Right lung (tissue), 2 donors: ENCODE measurements at regions not wholly inside any gene's neighbourhood (a gene's known extent, or its start where the extent isn't known, plus 50 kb on each side); places are given as distances from the start of the nearest gene placed in this dataset.

Source experiments
- DNase-seq, 2 donors: peaks; one replicate each; pipeline ENCODE4 v3.0.0-alpha.2; 2013

DNA sequence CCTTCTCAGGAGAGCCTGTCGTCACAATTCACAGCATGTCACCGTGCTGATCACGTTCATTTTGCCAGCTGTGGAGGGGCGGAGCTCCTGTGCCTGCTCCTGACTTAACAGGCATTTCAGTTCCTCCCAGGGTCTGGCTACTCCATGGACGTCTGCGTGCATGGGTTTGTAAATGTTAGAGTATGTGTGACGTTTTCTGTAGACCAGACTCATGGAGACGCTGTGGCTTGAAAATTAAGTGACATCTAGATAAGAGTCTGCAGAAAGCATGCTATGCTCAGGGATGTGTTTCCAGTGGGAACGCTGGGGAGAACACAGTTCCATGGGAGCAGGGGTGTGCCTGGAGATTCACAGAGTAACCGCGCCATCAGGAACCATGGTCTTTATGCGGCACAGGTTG lies 804.0 kb downstream of the TBC1D22A start:
- DNase-seq: no peak

DNA sequence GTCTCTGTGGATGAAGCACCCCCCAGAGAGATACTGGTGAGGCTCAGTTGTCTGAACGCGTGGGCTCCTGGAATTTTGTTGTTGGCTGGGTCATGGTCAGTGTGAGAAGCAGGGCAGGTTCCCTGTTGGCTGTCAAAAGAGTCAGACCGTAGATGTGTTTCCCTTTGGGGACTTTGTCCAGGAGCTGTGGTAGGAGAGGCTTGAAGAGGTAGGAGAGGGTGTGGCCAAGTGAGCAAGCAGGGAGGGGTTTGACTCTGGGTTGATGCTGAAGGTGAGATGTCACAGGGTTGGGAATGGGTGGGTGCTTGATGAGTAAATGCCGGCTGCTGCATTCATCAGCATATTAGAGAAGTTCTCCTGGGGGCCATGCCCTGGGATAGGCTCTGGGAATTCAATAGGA lies 803.2 kb downstream of the TBC1D22A start:
- DNase-seq: no peak

DNA sequence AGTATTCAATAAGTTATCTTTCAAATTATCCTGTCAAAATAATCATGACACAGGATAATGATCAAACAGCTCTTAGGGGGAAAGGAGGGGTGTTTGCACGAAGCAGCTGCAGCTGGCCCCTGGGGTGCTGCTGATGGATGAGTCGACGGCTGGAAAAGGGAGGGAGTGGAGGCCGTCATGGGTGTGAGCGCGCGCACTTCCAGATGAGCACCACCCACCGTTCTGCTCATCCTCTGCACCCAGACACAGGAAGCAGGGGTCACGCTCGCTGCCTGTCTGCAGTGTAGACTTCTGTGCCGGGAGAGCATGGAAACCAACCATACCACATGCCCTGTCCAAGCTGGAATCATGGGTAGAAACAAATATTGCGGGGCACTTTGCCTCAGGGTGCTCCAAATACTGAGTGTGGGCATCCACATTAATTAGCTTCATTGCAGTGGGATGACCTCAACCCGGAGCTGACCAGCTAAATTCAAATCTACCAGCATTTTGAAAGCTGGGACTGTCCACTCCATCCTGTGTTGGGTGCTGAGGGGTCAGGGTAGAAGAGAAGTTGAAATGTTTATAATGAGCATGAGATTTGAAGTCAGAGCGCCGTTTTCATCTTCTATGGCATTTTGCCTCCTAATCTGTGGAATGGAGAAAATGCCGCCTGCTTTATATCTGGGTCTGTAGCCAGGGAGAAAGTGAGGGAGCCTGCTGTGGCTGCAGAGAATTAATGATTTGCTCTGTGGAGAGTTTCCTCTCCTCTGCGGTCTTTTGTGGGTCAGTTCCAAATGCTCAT lies 802.4 kb downstream of the TBC1D22A start:
- peak; percentile 32 to 41 for DNase-seq

DNA sequence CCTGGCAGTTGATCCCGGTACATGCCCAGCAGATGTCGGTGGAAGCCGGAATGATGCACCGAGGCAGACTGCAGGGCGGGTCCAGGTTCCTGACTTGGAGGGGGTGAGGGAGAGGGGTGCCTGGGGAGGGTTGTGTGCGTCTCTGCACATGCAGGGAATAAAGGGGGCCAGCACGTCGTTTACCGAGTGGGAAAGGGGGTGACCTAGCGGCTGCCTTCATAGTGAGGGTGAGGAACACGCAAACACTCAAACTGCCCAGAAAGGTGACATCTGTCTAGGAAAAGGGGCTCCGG lies 801.7 kb downstream of the TBC1D22A start:
- DNase-seq: no peak

DNA sequence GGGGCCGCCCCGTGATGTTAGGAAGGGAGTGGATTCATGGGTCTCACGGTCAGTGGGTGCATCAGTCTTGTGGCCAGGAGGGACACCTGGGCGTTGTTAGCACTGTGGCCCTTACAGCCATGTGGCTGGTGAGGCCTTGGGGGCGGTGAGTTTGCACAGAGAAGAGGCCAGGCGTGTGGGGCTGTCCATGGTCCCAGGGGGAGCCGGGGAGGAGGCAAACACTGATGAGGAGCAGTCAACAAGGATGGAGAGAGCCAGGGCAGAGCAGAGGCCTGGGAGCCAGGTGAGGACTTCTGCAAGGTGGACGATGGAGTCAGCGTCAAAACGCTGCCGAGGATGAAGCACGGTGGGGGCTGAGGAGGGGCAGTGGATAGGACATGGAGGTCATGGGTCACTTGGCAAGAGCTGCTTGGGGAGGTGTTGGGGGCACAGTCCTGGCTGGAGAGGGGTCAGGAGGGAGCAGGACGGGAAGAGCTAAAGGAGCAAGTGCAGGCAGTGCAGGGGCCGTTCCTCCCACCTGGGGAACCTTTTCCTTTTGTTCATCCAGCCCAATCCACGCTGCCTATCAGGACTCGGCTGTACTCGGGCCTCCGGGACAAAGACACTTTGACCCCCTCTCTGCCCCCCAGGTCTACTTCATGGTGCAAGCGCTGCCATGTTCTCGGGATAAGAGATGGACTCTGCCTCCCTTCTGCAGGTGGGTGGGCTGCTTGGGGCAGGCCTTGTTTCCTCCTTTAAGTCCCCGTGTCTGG lies 801.1 kb downstream of the TBC1D22A start:
- no peak for DNase-seq

DNA sequence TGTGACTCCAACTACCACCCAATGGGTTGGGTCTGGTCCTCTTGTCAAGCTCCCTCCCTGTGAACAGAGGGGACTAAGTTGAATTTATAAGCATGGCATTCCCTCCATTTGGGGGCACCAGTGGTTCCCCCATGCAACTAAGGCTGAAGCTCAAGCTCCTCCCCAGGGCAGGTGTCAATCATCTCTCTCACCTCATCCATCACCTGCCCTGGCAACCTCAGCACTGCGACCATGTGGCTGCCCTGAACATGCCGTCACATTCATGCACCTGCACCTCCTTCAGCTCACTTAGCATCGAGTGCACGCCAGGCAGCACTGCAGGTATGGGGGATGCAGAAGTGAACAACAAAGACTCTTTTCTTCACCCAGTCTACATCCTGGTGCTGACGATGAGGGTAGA lies 799.3 kb downstream of the TBC1D22A start:
- no peak for DNase-seq

DNA sequence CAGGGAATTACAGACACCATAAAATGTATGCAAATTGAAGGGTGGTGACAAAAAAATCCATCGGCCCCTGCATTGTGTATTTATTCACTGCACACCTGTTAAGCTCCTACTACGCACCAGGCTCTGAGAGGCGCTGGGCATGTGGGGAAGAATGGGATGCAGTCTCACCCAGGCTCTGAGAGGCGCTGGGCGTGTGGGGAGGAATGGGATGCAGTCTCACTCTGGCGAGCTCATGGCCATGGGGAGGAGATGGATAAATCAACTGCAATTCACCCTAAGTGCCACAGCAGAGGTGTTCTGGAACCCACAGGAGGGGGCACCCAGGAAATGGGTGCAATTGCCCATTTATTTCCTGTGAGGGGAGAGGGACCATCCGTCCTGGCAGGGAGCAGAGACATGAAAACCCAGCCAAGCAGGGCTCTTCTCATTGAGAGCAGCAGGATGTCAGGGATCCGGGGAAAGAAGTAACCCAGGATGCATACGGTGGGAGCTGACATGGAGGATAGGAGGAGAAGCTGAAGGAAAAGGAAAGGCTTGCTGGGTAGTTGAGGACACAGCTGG lies 798.7 kb downstream of the TBC1D22A start:
- no peak for DNase-seq

DNA sequence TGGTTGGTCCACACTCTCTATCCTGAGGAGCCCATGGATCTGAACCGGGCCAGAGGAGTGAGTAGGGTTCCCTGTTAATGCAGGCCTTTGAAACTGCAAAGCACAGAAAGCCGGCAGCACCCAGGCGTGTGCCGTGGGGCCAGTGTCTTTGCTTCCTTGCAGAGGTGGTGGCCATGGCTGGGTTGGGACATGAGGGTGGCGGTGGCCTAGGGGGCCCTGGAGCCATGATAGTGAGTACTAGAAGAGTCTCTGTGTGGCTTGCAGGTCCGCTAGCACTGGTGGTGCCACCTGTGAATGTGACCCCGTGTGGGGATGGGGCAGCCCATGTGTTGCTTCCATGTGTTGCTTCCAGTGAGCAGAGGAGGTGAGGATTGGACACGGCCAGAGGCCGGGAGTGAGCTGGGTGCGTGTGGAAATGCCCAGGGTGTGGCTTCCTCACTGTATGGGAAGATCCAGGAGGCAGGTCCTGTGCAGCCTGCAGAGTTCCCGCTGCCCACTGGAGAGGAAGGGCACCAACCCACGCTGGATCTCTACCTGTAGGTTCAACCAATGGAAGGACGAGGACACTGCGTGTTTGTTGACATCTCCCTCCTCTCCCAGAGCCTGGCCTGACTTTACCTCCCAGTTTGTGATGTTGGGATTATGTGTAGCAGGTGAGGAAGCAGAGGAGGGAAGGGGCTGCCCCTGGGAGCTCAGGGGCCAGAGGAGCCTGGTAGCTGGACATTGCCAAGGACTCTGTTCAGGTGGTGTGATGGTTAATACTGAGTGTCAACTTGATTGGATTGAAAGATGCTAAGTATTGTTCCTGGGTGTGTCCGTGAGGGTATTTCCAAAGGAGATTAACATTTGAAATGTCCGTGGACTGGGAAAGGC lies 796.6 kb downstream of the TBC1D22A start:
- DNase-seq: no peak

DNA sequence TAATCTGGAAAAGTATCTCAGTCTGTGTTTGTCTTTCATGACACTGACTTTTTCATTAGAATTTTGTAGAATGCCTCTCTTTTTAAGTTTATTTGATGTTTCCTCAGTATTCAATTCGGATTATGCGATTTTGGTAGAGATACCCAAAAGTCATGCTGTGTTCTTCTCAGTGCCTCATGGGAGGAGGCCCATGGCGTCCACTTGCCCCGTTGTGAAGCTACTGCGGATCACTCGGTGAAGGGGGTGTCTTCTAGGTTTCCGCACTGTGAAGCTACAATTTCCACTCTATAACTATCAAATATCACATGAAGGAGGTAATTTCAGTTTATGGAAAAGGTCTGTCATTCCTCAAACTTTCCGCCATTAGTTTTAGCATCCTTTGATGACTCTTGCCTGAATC lies 794.0 kb downstream of the TBC1D22A start:
- DNase-seq: no peak

DNA sequence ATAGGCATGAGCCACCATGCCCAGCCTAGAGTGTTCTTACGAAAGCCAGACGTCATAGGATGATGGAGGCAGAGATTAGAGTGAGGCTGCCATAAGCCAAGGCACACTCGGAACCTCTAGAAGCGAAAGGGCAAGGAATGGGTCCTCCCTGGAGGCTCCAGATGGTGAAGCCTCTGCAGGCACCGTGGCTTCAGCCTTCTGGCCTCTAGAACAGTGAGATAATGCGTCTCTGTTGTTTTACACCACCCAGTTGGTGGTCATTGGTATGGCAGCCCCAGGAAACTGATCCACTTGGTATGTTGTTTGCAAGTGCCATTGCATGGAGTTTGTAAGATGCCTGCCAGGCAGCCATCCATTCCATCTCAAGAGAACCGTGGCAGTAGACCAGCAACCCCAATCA lies 791.0 kb downstream of the TBC1D22A start:
- no peak for DNase-seq

DNA sequence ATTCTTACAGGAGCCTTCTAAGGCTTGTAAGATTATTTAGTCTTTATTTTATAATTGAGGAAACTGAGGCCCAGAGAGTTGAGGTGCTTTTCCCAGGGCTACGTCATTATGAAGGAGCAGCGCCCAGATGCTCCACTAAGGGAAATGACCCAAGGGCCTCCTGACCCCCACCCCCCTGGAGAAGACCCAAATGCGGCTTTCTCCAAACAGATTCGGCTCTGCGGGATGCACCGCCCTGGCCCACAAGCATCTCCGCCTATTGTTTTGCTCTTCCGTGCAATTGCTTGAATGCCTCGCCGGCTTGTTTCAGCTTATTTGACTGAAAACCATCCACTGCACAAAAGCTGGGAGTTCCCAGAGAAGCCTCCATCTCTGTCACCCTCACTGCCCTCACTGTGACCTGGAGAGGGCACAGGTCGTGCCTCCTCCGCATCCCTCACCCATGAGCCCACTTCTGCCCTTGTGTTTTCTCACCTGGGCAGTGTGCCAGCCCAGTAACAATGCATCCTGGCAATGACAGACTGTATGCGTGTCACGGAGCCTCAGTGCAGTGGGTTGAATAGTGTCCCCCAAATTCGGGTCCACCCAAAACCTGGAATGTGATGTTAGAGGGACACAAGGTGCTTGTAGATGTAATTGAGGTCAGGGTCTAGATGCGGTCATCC lies 790.2 kb downstream of the TBC1D22A start:
- DNase-seq: no peak

DNA sequence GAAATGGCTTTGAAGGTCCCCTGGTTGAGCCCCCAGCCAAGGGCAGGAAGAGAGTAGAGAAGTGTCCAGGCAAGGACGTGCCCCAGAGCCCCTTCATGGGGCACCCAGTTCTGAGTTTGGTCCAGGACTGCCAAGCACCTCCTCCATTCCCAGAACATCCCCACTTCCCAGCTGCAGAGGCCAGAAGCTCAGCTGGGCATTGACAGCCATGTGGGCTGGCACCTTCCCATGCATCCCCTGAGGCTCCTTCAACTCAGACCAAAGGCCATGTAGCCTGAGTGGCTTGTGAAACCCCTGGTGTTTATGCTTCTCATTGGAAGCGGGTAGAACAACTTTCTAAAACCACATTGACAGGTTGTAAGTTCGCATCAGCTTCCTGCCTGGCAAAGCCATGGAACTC lies 789.6 kb downstream of the TBC1D22A start:
- no peak for DNase-seq

DNA sequence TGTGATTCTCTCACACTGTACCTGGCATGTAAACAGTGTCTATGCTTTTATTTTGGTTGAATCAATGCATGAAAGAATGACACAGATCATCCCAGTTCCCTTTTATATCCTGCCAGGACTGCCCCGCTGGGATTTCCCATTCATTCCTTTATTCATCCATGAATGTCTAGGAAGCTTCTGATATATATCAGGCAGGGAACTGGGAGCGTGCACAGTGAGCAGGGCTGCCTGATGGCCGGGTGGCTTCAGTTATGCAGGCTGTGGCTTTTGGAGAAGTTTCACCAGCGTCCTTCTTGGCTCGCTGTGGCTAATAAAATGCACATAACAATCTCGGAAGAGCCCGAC lies 789.0 kb downstream of the TBC1D22A start:
- DNase-seq: no peak

DNA sequence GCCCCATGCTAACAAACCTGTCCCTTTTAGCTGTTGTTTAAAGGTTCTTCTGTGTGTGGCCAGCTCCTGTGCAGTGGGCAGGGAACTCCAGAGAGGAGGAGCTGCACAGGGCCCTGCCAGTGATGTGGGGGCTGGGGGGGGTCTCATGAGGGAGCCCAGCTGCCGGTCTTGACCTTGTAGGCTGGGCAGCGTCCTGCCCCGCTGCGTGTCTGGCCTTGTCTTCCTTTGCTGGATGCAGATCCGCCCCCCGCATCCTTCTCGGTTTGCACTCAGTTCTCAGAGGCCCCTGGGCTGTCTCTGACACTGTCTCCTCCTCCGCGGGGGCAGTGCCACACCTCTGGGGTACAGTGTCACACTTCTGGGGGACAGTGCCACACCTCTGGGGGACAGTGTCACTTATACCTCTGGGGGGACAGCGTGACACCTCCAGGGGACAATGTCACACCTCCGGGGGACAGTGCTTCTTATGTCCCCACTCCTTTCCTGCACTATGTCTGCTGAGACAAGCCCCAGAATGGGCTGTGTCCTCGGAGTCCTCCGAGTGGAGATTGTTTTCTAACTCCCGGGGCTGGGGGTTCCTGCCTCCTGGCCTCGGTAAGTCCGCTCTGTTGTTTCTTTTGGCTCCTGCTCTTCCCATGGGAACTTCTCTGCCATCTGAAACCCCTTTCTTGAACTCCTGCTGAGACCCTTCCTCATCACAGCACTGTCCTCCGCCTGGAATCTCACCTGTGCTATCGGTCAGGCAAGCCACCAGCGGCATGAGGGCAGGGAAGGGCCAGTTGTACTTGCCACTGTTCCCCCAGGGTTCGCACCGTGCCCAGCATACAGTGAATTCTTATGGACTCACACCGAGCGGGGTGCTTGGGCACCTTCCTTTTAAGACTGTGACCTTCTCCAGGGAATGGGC lies 788.3 kb downstream of the TBC1D22A start:
- DNase-seq: no peak

DNA sequence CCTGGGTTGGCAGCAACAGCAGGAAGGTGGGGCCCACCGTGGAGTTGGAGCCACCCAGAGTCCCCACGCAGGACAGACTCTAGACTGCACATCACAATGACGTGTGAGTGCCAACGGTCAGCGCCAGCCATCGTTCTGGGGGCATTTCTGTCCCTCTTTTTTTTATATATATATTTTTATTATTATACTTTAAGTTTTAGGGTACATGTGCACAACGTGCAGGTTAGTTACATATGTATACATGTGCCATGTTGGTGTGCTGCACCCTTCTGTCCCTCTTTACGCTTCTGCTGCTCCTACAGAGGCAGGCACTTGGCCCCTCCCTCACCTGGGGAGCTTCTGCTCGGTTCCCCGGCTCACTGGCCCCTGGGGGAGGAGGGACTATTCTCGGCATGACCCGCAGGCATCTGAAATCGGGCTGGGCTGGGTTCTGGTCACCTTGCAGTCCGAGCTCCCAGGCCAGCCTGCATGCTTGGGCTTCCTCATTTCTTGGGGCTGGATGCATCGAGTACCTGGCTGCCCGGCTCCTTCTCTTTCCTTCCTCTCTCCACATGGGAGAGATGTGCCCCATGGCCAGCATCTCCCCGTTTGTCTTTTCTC lies 787.4 kb downstream of the TBC1D22A start:
- no peak for DNase-seq

DNA sequence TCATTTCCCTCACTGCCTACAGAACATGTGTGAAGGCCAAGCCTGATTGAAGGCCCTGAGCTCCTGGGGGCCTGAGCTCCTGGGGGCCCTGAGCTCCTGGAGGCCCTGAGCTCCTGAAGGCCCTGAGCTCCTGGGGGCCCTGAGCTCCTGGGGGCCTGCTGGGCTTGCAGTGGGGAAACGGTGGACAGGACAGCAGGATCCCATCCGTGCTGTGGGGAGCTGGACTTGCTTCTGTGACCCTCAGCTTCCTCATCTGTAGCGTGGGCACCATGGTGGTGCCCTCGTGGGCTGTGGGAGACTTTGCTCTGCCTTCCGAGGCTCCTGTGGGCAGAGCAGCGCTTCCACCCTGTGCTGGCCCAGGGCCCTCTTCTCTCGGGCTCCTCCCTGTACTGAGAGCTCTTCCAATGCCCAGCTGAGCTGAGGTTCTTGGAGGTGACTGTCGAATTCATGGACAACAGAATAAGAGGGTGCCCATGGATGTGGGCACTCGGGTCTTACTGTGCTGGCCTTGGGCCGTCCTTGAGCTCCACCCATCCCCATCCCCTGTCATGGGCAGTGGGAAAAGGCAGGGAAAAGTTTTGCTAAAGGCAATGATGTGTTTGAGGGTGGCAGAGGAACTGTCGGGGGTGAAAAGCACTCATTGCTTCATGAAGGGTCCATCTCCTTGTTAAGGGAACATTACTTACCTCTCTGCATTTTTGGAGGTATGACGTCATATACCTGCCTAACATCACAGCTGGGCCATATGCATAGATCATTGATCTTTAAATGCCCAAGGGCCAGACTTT lies 786.7 kb downstream of the TBC1D22A start:
- DNase-seq: no peak

DNA sequence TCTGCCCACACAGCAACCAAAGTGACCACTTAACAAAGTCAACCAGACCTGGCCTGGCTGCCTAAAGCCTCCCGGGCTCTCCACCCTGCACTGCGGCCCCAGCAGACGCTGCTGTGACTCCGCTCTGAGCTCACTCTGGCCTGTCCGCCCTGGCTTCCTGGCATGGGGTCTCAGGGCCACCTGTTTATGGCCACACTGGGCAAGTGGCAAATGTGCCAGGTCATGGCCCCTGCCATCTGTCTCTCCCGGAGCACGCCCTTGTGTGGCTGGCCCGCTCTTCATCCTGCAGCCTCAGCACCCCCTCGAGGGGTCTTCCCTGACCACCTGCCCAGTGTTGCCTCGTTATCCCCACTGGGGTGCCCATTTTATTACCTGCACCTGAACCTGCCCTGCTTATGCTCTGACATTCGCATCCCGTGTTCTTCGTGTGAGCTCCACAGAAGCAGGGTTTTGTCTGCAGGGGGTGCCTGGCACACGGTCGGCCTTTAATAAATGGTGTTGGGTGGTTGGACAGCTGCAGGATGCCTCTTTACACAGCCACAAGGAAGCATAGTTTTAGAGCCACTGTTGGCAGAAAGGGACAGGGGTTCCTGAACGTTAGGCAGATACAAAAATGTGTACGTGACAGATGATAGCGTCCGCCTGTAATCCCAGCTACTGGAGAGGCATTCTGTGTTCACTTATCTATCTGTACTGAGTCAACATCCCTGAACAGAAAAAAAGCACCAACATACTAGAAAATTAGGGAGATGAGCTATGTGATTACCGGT lies 785.6 kb downstream of the TBC1D22A start:
- DNase-seq: no peak

DNA sequence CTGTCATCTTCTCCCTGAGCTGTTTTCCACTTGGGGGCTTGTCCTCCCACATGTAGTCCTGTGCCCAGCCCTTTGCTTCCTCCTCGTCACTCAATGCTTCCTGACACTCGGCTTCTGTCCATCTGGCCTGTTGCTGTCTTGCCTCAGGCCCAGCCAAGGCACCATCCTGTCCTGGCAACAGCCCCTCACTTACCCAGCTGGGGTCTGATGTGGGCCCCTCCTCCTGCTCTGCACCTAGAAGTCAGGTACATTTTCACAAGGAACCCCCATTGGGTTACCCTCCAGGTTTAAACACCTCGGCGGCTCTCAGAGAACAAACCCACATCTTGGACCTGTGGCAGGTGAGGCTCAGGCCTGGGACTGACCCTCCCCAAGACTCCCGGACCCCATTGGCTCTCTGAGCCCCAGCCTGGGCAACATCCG lies 784.8 kb downstream of the TBC1D22A start:
- DNase-seq: no peak

DNA sequence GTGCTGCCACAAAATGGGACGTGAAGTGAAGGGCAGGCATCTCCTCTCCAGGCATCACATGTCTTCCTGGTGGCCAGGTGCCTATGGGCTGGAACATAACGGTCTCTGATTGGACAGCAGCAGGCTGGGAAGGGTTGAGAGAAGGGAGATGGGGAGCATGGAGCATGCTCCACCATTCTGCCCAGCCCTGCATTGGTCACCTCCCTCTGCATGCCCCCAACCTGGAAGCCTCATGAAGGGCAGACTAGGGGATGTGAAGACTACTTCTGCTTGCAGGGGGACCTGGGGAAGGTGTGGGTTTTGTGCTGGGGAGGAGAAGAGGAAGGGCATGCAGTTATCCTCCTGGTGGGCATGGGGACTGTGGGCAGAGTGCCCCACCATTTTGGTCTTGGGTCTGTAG lies 782.2 kb downstream of the TBC1D22A start:
- no peak for DNase-seq
